Lower lobe of right lung (tissue), 2 donors: ENCODE measurements at regions not wholly inside any gene's neighbourhood (a gene's known extent, or its start where the extent isn't known, plus 50 kb on each side); places are given as distances from the start of the nearest gene placed in this dataset.
A peak's percentile ranks its signal among the peaks of the same experiment; 100 is the strongest.
"Not testable (repeated sequence)": the region's sequence is repeated elsewhere in the genome, so short reads cannot be mapped to it uniquely, and the experiment has no call there.

Source experiments
- ATAC-seq, 2 donors: fragments of 200-7000 bp; cut with Tn5 transposase; one replicate each; pipeline ENCODE4 v1.9.1; 2020 to 2022; ENCODE audit warnings: mild to moderate bottlenecking in 2 of 2, moderate library complexity in 2 of 2
- DNase-seq: peaks from one replicate; pipeline ENCODE4 v3.0.0-alpha.2; 2020
- H3K27ac ChIP-seq: fragments of 200-600 bp; one replicate; pipeline ENCODE4 v1.8.0; 2022
- H3K27me3 ChIP-seq: fragments of 200-600 bp; one replicate; pipeline ENCODE4 v1.8.0; 2022; ENCODE audit warnings: low read depth
- H3K36me3 ChIP-seq: fragments of 200-600 bp; one replicate; pipeline ENCODE4 v1.8.0; 2022; ENCODE audit warnings: mild to moderate bottlenecking
- H3K4me1 ChIP-seq: fragments of 200-600 bp; one replicate; pipeline ENCODE4 v1.8.0; 2022
- H3K4me3 ChIP-seq: fragments of 200-600 bp; one replicate; pipeline ENCODE4 v1.8.0; 2022; ENCODE audit warnings: mild to moderate bottlenecking
- H3K9me3 ChIP-seq: fragments of 200-600 bp; one replicate; pipeline ENCODE4 v1.8.0; 2022
- CTCF ChIP-seq: fragments of 200-600 bp; IDR thresholded peaks from one replicate; pipeline ENCODE4 v1.8.0; 2022; ENCODE audit warnings: antibody characterized with exemption, mild to moderate bottlenecking
- intact Hi-C: fragments of 100-400 bp; cut with DNase I; formaldehyde crosslinking; loops from one replicate; pipeline ENCODE4 v1.11.0; 2022
- donor health status: DM: no; HTN: yes; CAD: no; lungs with severe emphysema.

- Histone ChIP-seq H3K9me3 (no peaks in the 10 kb centered on the region), H3K4me1 (no peaks in the 10 kb centered on the region), H3K27ac (no peak overlapping the region), H3K36me3 (no peaks in the 10 kb centered on the region), H3K4me3 (no peak overlapping the region), H3K27me3 (no peaks in the 10 kb centered on the region)
- intact Hi-C loops, result no loop called here
- DNase-seq (no peak), ATAC-seq (no peak)
- TF ChIP-seq CTCF, result no peak
Observed at GRCh38 chr15:26261966-26262365, 398.8 kb upstream of the ATP10A start.

DNA sequence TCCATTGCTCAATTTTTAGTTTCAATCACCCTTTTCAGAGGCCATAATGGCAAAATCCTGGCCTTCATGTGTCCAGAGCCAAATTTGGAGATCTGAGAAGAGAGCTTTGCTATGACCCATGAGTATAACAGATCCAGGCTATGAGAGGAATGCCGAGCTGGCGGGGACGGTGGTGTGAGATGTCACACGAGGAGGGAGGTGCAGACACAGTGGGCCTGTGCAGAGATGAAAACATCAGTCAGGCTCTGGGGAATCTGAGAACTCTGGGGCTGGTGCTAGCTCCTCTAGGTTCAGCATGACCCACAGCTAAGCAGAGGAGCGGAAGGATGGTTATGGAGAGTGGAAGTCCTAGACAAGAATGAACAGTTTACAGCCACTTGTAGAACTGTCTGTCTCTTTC lies 398.3 kb upstream of the ATP10A start:
- H3K27me3 ChIP-seq, result no peaks in the 10 kb centered on the region
- no peak overlapping the region for H3K27ac ChIP-seq
- no peak for TF ChIP-seq CTCF
- no peaks in the 10 kb centered on the region for H3K4me1 ChIP-seq
- H3K9me3 ChIP-seq, result no peaks in the 10 kb centered on the region
- ATAC-seq (no peak), DNase-seq (no peak)
- no peak overlapping the region for H3K4me3 ChIP-seq
- intact Hi-C loops, result no loop called here
- no peaks in the 10 kb centered on the region for H3K36me3 ChIP-seq

DNA sequence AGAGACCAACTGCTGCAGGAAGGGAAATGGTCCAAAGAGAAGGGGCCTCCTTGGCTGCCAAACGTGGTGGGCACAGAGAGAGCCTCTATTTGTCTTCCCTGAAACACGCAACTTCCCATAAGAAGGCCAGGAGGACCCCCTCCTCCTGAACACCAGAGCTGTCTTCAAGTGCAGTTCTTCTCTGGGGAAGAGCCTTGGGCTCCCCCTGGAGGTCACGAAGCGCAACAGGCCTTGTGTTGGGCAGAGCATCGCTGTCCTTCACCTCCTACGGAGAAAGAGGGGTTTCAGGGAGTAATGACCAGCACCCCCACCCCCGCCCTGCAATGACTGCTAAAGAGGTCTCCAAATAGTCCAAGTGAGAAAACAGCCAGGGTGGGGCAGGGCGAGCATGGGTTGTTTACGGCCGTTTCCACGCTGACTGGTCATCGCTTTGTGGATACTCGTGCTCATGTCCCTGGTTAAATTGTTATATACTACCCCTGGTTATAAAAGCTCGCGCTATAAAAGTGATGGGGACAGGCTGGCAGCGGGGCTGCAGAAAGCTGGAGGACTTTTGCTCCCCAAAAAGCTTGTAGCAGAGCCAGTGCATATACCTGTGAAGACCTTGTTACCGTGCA lies 397.5 kb upstream of the ATP10A start:
- H3K27me3 ChIP-seq, result no peaks in the 10 kb centered on the region
- no peak overlapping the region for H3K27ac ChIP-seq
- ATAC-seq (peak; percentile 59 to 74), DNase-seq (no peak)
- no peaks in the 10 kb centered on the region for H3K4me1 ChIP-seq
- no peaks in the 10 kb centered on the region for H3K9me3 ChIP-seq
- no peaks in the 10 kb centered on the region for H3K36me3 ChIP-seq
- peak; percentile 73 for TF ChIP-seq CTCF
- intact Hi-C loops, result no loop called here
- no peak overlapping the region for H3K4me3 ChIP-seq

DNA sequence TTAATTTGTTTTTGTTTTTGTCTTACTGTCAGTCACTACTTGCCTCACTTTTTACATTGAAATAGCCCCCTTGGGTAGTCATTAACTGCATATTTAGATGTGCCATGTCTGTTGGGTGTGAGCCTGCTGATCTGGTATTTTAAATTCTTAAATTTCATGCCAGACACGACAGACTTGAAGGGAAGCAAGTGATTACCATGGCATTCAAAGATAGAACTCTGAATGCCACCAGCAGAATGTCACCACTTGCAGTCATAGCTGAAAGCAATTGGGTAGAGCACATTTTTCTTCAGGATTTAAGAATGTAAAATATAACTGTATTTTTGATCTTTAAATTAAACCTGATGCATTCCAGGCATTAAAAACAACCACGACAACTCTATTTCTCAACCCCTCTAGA lies 396.5 kb upstream of the ATP10A start:
- no peaks in the 10 kb centered on the region for H3K4me1 ChIP-seq
- TF ChIP-seq CTCF, result no peak
- H3K36me3 ChIP-seq, result no peaks in the 10 kb centered on the region
- H3K4me3 ChIP-seq, result no peak overlapping the region
- no peak for DNase-seq
- peaks cover 4% of the 10 kb centered on the region for H3K9me3 ChIP-seq
- intact Hi-C loops, result no loop called here
- H3K27me3 ChIP-seq, result no peaks in the 10 kb centered on the region
- no peak overlapping the region for H3K27ac ChIP-seq
- no peak for ATAC-seq

GRCh38 chr15:26244782-26245181 lies 381.7 kb upstream of the ATP10A start:
- intact Hi-C loops, H3K4me1 ChIP-seq, H3K36me3 ChIP-seq, H3K27ac ChIP-seq, H3K9me3 ChIP-seq, H3K4me3 ChIP-seq, DNase-seq, H3K27me3 ChIP-seq, ATAC-seq: not testable (repeated sequence)

GRCh38 chr15:26243382-26243781 lies 380.3 kb upstream of the ATP10A start:
- no peak for TF ChIP-seq CTCF
- intact Hi-C loops, result no loop called here

More at GRCh38 chr15:26243382-26243781, 380.3 kb upstream of the ATP10A start:
- Histone ChIP-seq H3K36me3 (no peaks in the 10 kb centered on the region), H3K9me3 (no peaks in the 10 kb centered on the region), H3K27ac (no peak overlapping the region), H3K27me3 (no peaks in the 10 kb centered on the region), H3K4me3 (no peak overlapping the region), H3K4me1 (no peaks in the 10 kb centered on the region)
- DNase-seq (no peak), ATAC-seq (no peak)
